Caco-2 (cell line): ENCODE measurements at regions not wholly inside any gene's neighbourhood (a gene's known extent, or its start where the extent isn't known, plus 50 kb on each side); places are given as distances from the start of the nearest gene placed in this dataset.

Source experiments
- BruUV-seq: library from RNA; stranded (reverse); fragments of 400-500 nt; replicated peaks from 2 replicates; lab custom pipeline; 2021; lab: Mats Ljungman, UMichigan
- CTCF ChIA-PET: fragments of 300-600 bp; sonication (Branson Sonifier 250); formaldehyde crosslinking; loops from one replicate; lab custom pipeline; 2022; ENCODE audit warnings: antibody characterized with exemption; lab: Charles Lee
- POLR2A ChIA-PET: fragments of 300-600 bp; sonication (Branson Sonifier 250); formaldehyde crosslinking; loops from one replicate; lab custom pipeline; 2022; ENCODE audit warnings: antibody characterized with exemption; lab: Charles Lee
- DNase-seq, 2 experiments: peaks; one replicate each; pipeline versions ENCODE4 v3.0.0 to v3.0.0-alpha.2; 2020 to 2022
- H3K27me3 ChIP-seq: replicated peaks from 2 replicates; pipeline ENCODE4 v1.6.0; 2011; ENCODE audit warnings: low read length; ENCODE audit not compliant: control insufficient read depth, insufficient read depth
- H3K36me3 ChIP-seq: 2 replicates; pipeline ENCODE4 v1.5.1; 2011; ENCODE audit warnings: low read length; ENCODE audit not compliant: control insufficient read depth, insufficient read depth
- H3K4me1 ChIP-seq: fragments of 250-450 bp; sonication (Bioruptor Pico); 2 replicates; pipeline ENCODE4 v1.5.1; 2020; ENCODE audit warnings: mild to moderate bottlenecking
- H3K4me3 ChIP-seq: 2 replicates; pipeline ENCODE4 v1.5.1; 2011; ENCODE audit warnings: low read depth, mild to moderate bottlenecking, control low read depth, low read length
- H3K9me3 ChIP-seq: fragments of 250-450 bp; sonication (Bioruptor Pico); 2 replicates; pipeline ENCODE4 v1.5.1; 2020; ENCODE audit warnings: mild to moderate bottlenecking, moderate library complexity
- H3K27ac Mint-ChIP-seq: one replicate; pipeline ENCODE4 v1.8.0; 2022; ENCODE audit warnings: mixed read lengths; ENCODE audit not compliant: unreplicated experiment
- H3K27me3 Mint-ChIP-seq: one replicate; pipeline ENCODE4 v1.8.0; 2022; ENCODE audit warnings: mixed read lengths; ENCODE audit not compliant: insufficient read depth, unreplicated experiment
- H3K36me3 Mint-ChIP-seq: one replicate; pipeline ENCODE4 v1.8.0; 2022; ENCODE audit warnings: mild to moderate bottlenecking, mixed read lengths; ENCODE audit not compliant: insufficient read depth, unreplicated experiment
- H3K4me1 Mint-ChIP-seq: one replicate; pipeline ENCODE4 v1.8.0; 2022; ENCODE audit warnings: low read depth, mixed read lengths; ENCODE audit not compliant: unreplicated experiment
- H3K4me3 Mint-ChIP-seq: one replicate; pipeline ENCODE4 v1.8.0; 2022; ENCODE audit warnings: mild to moderate bottlenecking, moderate library complexity, mixed read lengths; ENCODE audit not compliant: unreplicated experiment
- H3K9me3 Mint-ChIP-seq: one replicate; pipeline ENCODE4 v1.8.0; 2022; ENCODE audit warnings: mixed read lengths; ENCODE audit not compliant: unreplicated experiment
- CTCF ChIP-seq, 2 experiments: fragments of 200-600 bp in 1 of 2; IDR thresholded peaks; 1 replicate in 1 of 2; 2 replicates in 1 of 2; pipeline versions ENCODE4 v1.5.1 to v1.8.0; 2011 to 2022; ENCODE audit warnings: antibody characterized with exemption in 1 of 2, control low read depth in 1 of 2, inconsistent platforms in 1 of 2, low read depth in 1 of 2, low read length in 1 of 2, mild to moderate bottlenecking in 1 of 2, moderate library complexity in 1 of 2; ENCODE audit not compliant: insufficient read depth in 1 of 2, severe bottlenecking in 1 of 2, unreplicated experiment in 1 of 2
- intact Hi-C: fragments of 100-400 bp; cut with micrococcal nuclease; formaldehyde crosslinking; loops from one replicate; pipeline ENCODE4 v1.10.0; 2022; ENCODE audit not compliant: unreplicated experiment

- H3K27ac Mint-ChIP-seq, result no peak overlapping the region
- no peaks in the 10 kb centered on the region for H3K27me3 Mint-ChIP-seq
- Histone ChIP-seq H3K4me3 (no peak overlapping the region), H3K4me1 (no peaks in the 10 kb centered on the region), H3K27me3 (no peaks in the 10 kb centered on the region), H3K36me3 (no peaks in the 10 kb centered on the region), H3K9me3 (no peaks in the 10 kb centered on the region; the same call in 1 of the 2 replicates)
- no peak for TF ChIP-seq CTCF (IDR thresholded peaks at IDR 0.05; ENCODE audit: insufficient read depth in 1 of 2, low read depth in 1 of 2, low read length in 1 of 2, severe bottlenecking in 1 of 2, unreplicated experiment in 1 of 2)
- H3K9me3 Mint-ChIP-seq, result no peaks in the 10 kb centered on the region
- POLR2A ChIA-PET, result no interaction called here
- intact Hi-C loops, result no loop called here
- CTCF ChIA-PET, result interaction anchor here (0.8 kb wide), 1 partner anchor 15 kb away, joined by 3 read pairs; no protein-coding TSS in a partner anchor
- no TSS peak for BruUV-seq
- no peak for DNase-seq
- no peaks in the 10 kb centered on the region for H3K36me3 Mint-ChIP-seq
- no peak overlapping the region for H3K4me3 Mint-ChIP-seq
- H3K4me1 Mint-ChIP-seq, result no peaks in the 10 kb centered on the region
Observed at GRCh38 chr17:73724341-73724740, 80.1 kb upstream of the SDK2 start.

- Mint-ChIP-seq H3K27ac (no peak overlapping the region), H3K27me3 (no peaks in the 10 kb centered on the region), H3K36me3 (no peaks in the 10 kb centered on the region), H3K9me3 (peaks cover under 1% of the 10 kb centered on the region), H3K4me3 (no peak overlapping the region), H3K4me1 (no peaks in the 10 kb centered on the region)
- H3K9me3 ChIP-seq, result no peaks in the 10 kb centered on the region; the same call in 1 of the 2 replicates
- BruUV-seq, result no TSS peak
- no peak for DNase-seq
- no peaks in the 10 kb centered on the region for H3K27me3 ChIP-seq
- ChIA-PET POLR2A (no interaction called here), CTCF (interaction anchor here (0.8 kb wide), 1 partner anchor 15 kb away, joined by 3 read pairs; no protein-coding TSS in a partner anchor)
- intact Hi-C loops, result no loop called here
- TF ChIP-seq CTCF (IDR thresholded peaks at IDR 0.05; ENCODE audit: insufficient read depth in 1 of 2, low read depth in 1 of 2, low read length in 1 of 2, severe bottlenecking in 1 of 2, unreplicated experiment in 1 of 2), result no peak
- no peaks in the 10 kb centered on the region for H3K4me1 ChIP-seq
- H3K4me3 ChIP-seq, result no peak overlapping the region
- no peaks in the 10 kb centered on the region for H3K36me3 ChIP-seq
Observed at GRCh38 chr17:73724990-73725389, 80.7 kb upstream of the SDK2 start.

GRCh38 chr17:73725794-73726515 lies 81.7 kb upstream of the SDK2 start:
- Histone ChIP-seq H3K4me3 (no peak overlapping the region), H3K27me3 (no peaks in the 10 kb centered on the region), H3K36me3 (no peaks in the 10 kb centered on the region), H3K9me3 (no peaks in the 10 kb centered on the region; the same call in 1 of the 2 replicates), H3K4me1 (no peaks in the 10 kb centered on the region)
- H3K4me1 Mint-ChIP-seq, result no peaks in the 10 kb centered on the region
- DNase-seq, result no peak
- no peak for TF ChIP-seq CTCF (IDR thresholded peaks at IDR 0.05; ENCODE audit: insufficient read depth in 1 of 2, low read depth in 1 of 2, low read length in 1 of 2, severe bottlenecking in 1 of 2, unreplicated experiment in 1 of 2)
- H3K9me3 Mint-ChIP-seq, result peaks cover 10% of the 10 kb centered on the region
- ChIA-PET CTCF (no interaction called here), POLR2A (no interaction called here)
- no TSS peak for BruUV-seq
- intact Hi-C loops, result no loop called here
- no peaks in the 10 kb centered on the region for H3K36me3 Mint-ChIP-seq
- no peak overlapping the region for H3K4me3 Mint-ChIP-seq
- H3K27ac Mint-ChIP-seq, result no peak overlapping the region
- H3K27me3 Mint-ChIP-seq, result no peaks in the 10 kb centered on the region
